ENCODE measurements at regions not wholly inside any gene's neighbourhood (a gene's known extent, or its start where the extent isn't known, plus 50 kb on each side); places are given as distances from the start of the nearest gene placed in this dataset.
"Not testable (repeated sequence)": the region's sequence is repeated elsewhere in the genome, so short reads cannot be mapped to it uniquely, and the experiment has no call there.

GRCh38 chr2:97305426-97305825 lies 192.5 kb downstream of the ANKRD36 start:
- not testable (repeated sequence) for H3K4me2 ChIP-seq (ENCODE audit: low read length); H3K4me3 ChIP-seq (ENCODE audit: low read length); H2AFZ ChIP-seq (ENCODE audit: low read depth, low read length)

GRCh38 chr2:97302881-97303280 lies 189.9 kb downstream of the ANKRD36 start:
- not testable (repeated sequence) for H3K4me1 ChIP-seq (ENCODE audit: low read length); H3K27ac ChIP-seq (ENCODE audit: low read length); H3K9ac ChIP-seq (ENCODE audit: low read length); H3K27me3 ChIP-seq (ENCODE audit: low read depth, low read length); H3K4me3 ChIP-seq (ENCODE audit: low read length); H3K4me2 ChIP-seq (ENCODE audit: low read length); H3K9me3 ChIP-seq (ENCODE audit: insufficient read depth, low read length); H4K20me1 ChIP-seq (ENCODE audit: insufficient read depth, low read length); H2AFZ ChIP-seq (ENCODE audit: low read depth, low read length); H3K79me2 ChIP-seq (ENCODE audit: low read length); H3K36me3 ChIP-seq (replicated peaks; ENCODE audit: low read depth, low read length)

More at GRCh38 chr2:97305426-97305825, 192.5 kb downstream of the ANKRD36 start:
- H3K36me3 ChIP-seq (replicated peaks; ENCODE audit: low read depth, low read length); H3K4me1 ChIP-seq (ENCODE audit: low read length); H4K20me1 ChIP-seq (ENCODE audit: insufficient read depth, low read length); H3K79me2 ChIP-seq (ENCODE audit: low read length); H3K27me3 ChIP-seq (ENCODE audit: low read depth, low read length); H3K9ac ChIP-seq (ENCODE audit: low read length); H3K27ac ChIP-seq (ENCODE audit: low read length); H3K9me3 ChIP-seq (ENCODE audit: insufficient read depth, low read length): not testable (repeated sequence)

GRCh38 chr2:97301771-97302170 lies 188.8 kb downstream of the ANKRD36 start:
- not testable (repeated sequence) for H3K4me2 ChIP-seq (ENCODE audit: low read length); H4K20me1 ChIP-seq (ENCODE audit: insufficient read depth, low read length); H3K9ac ChIP-seq (ENCODE audit: low read length); H3K36me3 ChIP-seq (replicated peaks; ENCODE audit: low read depth, low read length); H3K4me1 ChIP-seq (ENCODE audit: low read length); H3K27ac ChIP-seq (ENCODE audit: low read length); H3K79me2 ChIP-seq (ENCODE audit: low read length); H3K9me3 ChIP-seq (ENCODE audit: insufficient read depth, low read length); H2AFZ ChIP-seq (ENCODE audit: low read depth, low read length); H3K27me3 ChIP-seq (ENCODE audit: low read depth, low read length); H3K4me3 ChIP-seq (ENCODE audit: low read length)
